ENCODE measurements at regions not wholly inside any gene's neighbourhood (a gene's known extent, or its start where the extent isn't known, plus 50 kb on each side); places are given as distances from the start of the nearest gene placed in this dataset.
"Not testable (repeated sequence)": the region's sequence is repeated elsewhere in the genome, so short reads cannot be mapped to it uniquely, and the experiment has no call there.

DNA sequence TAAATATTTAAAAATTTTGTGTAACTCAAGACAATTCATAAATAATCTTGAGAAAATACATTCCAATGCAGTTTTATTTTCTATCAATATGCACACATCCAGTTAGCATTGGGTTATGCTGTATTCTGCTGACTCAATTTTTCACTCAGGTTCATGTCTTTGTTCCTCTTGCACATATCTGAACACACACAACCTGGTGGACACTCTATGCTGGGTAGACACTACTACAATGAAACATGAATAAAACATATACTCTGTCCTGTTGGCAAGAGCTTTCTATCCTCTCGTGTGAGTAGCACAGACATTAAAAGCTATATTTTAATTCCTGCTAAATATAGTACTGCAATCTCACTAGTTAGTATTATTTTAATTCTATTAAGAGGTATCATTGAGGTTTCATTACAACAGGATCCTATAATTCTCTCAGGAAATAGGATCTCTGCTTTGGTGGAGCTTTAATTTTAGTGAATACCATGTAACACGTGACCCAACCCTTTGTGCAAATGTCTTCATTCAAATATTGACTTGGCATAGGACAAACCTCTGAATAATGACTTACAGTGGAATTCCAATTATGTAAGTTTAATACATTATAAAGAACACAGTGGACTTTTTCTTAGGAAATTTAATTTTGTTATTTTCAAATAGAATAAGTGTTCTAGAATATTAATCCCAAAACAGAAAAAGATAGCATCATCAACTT lies 342.3 kb upstream of the TMEFF2 start:
- no peak overlapping the region for H3K4me3 Mint-ChIP-seq
- H3K36me3 Mint-ChIP-seq: no peaks in the 10 kb centered on the region
- no peak overlapping the region for H3K27ac Mint-ChIP-seq
- H3K4me1 Mint-ChIP-seq (ENCODE audit: low read depth): no peaks in the 10 kb centered on the region
- H3K27me3 Mint-ChIP-seq: no peaks in the 10 kb centered on the region
- H3K9me3 Mint-ChIP-seq (ENCODE audit: low read depth): no peaks in the 10 kb centered on the region

DNA sequence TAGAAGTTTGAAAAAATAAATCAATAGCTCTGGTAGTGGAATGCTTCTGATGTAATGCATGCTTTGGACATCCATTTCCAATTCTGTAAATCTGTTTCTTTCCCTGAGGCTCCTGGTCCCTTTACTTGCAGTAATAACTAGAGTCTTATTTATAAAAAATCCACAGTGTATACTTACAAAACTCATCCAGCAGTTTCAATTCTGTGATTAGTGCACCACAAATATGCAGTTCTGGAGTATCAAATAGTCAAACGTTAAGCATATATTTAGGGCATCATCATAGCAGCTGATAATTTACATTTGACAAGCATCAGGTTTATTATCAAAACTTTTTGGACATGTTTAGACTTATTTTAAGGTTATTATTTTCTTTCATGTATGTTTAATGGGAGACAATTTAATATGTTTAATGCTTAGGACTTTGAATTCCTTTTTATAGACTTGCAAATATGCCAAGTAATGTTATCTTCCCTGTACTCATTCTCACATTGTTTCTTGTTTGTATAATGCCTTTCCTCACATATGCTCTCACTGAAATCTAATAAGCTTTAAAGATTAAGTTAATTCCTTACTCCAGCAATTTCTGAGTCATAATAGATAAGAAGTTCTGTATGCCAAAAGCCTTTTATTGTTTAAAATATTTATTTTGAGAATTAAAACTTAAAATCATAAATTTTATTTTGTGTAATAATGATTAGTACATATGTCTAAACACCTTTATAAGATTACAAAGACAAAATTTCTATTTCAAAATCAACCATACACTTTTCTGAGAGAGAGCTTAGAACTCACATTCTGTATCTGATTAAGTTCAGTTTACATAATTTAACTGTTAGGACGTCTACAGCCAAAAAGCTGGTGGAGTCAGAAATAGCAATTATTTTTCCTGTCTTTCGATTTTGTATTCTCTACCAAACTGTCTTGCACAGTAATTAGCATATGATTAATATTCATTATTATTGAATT lies 341.5 kb upstream of the TMEFF2 start:
- H3K4me3 Mint-ChIP-seq: no peak overlapping the region
- H3K36me3 Mint-ChIP-seq: no peaks in the 10 kb centered on the region
- no peaks in the 10 kb centered on the region for H3K9me3 Mint-ChIP-seq (ENCODE audit: low read depth)
- H3K27ac Mint-ChIP-seq: no peak overlapping the region
- H3K27me3 Mint-ChIP-seq: no peaks in the 10 kb centered on the region
- H3K4me1 Mint-ChIP-seq (ENCODE audit: low read depth): no peaks in the 10 kb centered on the region

DNA sequence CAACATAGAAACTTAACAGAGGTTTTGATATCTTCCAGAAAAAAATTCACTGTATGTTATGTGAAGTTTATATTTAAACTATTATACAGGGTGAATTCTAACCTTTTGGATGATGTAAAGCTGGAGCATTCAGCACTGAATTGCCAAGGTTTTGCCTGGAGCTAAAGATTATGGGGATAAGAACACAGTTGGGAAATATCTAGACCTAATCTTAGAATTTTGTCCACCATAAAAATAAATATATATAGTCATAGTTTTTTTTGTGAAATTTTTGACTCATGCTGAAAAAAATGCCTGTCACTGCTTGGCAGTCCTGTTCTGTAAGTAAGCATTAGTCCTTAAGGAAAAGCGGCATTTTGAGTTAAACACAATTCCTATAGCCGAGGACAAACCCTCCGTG lies 339.3 kb upstream of the TMEFF2 start:
- Mint-ChIP-seq H3K27ac (no peak overlapping the region), H3K9me3 (ENCODE audit: low read depth) (no peaks in the 10 kb centered on the region), H3K4me1 (ENCODE audit: low read depth) (no peaks in the 10 kb centered on the region), H3K27me3 (no peaks in the 10 kb centered on the region), H3K4me3 (no peak overlapping the region), H3K36me3 (no peaks in the 10 kb centered on the region)

DNA sequence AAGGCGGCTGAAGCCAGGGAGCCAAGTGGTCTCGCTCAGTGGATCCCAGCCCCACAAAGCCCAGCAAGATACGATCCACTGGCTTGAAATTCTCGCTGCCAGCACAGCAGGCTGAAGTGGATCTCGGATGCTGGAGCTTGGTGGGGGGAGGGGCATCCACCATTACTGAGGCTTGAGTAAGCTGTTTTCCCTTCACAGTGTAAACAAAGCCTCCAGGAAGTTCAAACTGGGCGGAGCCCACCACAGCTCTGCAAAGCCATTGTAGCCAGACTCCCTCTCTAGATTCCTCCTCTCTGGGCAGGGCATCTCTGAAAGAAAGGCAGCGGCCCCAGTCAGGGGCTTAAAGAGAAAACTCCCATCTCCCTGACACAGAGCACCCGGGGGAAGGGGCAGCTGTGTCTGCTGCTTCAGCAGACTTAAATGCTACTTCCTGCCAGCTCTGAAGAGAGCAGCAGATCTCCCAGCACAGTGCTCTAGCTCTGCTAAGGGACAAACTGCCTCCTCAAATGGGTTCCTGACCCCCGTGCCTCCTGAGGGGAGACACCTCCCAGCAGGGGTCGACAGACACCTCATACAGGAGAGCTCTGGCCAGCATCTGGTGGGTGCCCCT lies 330.0 kb upstream of the TMEFF2 start:
- H3K27me3 Mint-ChIP-seq; H3K36me3 Mint-ChIP-seq; H3K27ac Mint-ChIP-seq; H3K4me1 Mint-ChIP-seq (ENCODE audit: low read depth); H3K9me3 Mint-ChIP-seq (ENCODE audit: low read depth); H3K4me3 Mint-ChIP-seq: not testable (repeated sequence)

DNA sequence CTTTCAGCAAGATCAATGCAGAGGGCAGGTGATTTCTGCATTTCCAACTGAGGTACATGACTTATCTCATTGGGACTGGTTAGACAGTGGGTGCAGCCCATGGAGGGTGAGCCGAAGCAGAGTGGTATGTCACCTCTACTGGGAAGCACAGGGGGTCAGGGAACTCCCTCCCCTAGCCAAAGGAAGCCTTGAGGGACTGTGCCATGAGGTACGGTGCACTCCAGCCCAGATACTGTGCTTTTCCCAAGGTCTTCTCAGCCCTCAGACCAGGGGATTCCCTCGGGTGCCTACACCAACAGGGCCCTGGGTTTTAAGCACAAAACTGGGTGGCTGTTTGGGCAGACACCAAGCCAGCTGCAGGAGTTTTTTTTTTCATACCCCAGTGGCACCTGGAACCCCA lies 329.5 kb upstream of the TMEFF2 start:
- H3K27me3 Mint-ChIP-seq; H3K9me3 Mint-ChIP-seq (ENCODE audit: low read depth); H3K36me3 Mint-ChIP-seq; H3K4me1 Mint-ChIP-seq (ENCODE audit: low read depth); H3K27ac Mint-ChIP-seq; H3K4me3 Mint-ChIP-seq: not testable (repeated sequence)

DNA sequence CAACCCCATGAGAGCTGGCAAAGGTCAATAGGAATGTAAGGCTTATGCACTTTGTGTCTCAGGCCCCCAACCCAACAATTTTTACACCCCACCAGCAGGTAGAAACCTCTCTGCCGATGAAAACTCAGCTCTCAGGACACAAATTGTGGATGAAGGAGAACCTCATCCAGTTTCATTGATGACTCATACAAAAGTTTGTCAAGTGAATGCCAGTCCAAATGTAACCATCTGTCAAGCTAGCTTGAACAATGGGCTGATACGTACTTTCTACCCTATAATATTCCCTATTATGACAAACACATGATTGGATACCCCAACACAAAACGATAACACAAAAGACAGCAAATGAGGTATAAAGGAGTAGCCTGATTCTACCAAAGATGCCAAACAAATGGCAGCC lies 321.2 kb upstream of the TMEFF2 start:
- H3K36me3 Mint-ChIP-seq: no peaks in the 10 kb centered on the region
- no peak overlapping the region for H3K27ac Mint-ChIP-seq
- H3K9me3 Mint-ChIP-seq (ENCODE audit: low read depth): no peaks in the 10 kb centered on the region
- H3K4me3 Mint-ChIP-seq: no peak overlapping the region
- H3K27me3 Mint-ChIP-seq: no peaks in the 10 kb centered on the region
- H3K4me1 Mint-ChIP-seq (ENCODE audit: low read depth): no peaks in the 10 kb centered on the region

DNA sequence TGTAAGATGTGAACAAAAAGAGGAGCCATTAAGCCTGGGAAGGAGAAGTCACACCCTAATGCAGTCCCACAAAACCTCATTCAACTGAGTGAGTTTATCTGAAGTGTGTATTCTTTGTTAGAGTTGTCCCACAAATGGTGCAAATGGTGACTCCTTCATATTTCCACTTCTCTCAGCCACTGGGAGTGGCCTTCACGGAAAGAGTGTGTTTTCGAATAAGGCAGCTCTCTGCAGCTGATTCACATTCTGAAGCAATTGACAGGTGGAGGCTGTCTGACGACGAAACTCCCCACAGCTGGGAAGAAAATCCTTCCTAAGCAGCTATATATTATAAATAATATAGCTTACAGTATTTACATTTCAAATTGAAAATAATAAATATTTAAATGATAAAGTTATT lies 318.8 kb upstream of the TMEFF2 start:
- H3K27ac Mint-ChIP-seq: no peak overlapping the region
- H3K4me3 Mint-ChIP-seq: no peak overlapping the region
- H3K4me1 Mint-ChIP-seq (ENCODE audit: low read depth): no peaks in the 10 kb centered on the region
- H3K9me3 Mint-ChIP-seq (ENCODE audit: low read depth): no peaks in the 10 kb centered on the region
- H3K27me3 Mint-ChIP-seq: no peaks in the 10 kb centered on the region
- no peaks in the 10 kb centered on the region for H3K36me3 Mint-ChIP-seq

DNA sequence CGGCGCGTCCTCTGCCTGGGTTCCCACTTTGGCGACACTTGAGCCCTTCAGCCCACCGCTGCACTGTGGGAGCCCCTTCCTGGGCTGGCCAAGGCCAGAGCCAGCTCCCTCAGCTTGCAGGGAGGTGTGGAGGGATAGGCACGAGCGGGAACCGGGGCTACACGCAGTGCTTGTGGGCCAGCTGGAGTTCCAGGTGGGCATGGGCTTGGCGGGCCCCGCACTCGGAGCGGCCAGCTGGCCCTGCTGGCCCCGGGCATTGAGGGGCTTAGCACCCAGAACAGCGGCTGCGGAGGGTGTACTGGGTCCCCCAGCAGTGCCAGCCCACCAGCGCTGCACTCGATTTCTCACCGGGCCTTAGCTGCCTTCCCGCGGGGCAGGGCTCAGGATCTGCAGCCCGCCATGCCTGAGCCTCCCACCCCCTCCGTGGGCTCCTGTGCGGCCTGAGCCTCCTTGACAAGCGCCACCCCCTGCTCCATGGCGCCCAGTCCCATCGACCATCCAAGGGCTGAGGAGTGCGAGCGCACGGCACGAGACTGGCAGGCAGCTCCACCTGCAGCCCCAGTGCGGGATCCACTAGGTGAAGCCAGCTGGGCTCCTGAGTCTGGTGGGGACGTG lies 313.2 kb upstream of the TMEFF2 start:
- H3K4me3 Mint-ChIP-seq; H3K4me1 Mint-ChIP-seq (ENCODE audit: low read depth); H3K27ac Mint-ChIP-seq; H3K27me3 Mint-ChIP-seq; H3K9me3 Mint-ChIP-seq (ENCODE audit: low read depth); H3K36me3 Mint-ChIP-seq: not testable (repeated sequence)

DNA sequence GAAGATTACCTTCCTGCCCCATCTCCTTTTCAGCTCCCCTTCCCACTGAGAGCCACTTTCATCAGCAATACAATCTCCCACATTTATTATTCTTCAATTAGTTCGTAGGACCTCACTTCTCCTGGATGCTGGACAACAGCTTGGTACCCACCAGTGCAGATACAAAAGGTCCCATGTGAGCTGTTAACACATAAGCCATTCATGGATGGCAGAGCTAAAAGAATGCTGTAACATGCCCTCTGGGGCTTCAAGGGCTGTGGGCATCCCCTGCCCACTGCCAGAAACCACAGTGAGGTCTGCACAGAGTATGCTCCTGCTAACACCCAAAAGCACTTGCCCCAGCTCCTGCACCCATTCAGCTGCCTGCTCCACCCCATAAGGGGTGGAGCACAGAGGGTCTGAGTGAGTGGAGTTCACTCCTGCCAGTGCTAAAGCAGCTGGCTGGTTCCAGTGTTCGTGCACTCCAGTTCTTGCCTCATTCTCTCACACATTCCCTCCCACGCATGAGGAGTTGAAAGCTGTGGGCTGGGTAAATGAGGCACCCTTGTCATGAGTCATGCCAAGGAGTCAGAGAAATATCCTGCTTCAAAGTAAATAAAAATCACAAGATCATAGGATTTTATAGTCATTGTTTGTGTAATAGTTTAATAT lies 305.9 kb upstream of the TMEFF2 start:
- Mint-ChIP-seq H3K4me3 (no peak overlapping the region), H3K9me3 (ENCODE audit: low read depth) (no peaks in the 10 kb centered on the region), H3K27me3 (no peaks in the 10 kb centered on the region), H3K36me3 (no peaks in the 10 kb centered on the region), H3K4me1 (ENCODE audit: low read depth) (no peaks in the 10 kb centered on the region), H3K27ac (no peak overlapping the region)

DNA sequence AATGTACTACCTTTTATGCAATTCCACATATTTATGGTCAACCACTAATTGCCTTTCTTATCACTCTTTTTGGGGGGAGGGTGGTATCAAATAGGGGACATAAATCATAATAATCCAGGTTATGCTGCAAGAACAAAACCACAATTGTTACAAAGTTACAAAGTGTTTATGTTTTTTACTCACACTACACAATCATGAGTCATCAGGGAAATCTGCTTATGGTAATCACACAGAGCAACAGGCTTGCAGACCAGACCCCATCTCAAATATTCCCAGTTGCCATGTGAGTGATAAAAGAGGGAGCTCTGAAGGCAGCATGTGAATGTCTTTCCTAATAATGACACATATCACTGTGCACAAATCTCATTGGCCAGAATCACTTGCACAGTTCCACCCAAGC lies 304.7 kb upstream of the TMEFF2 start:
- H3K27ac Mint-ChIP-seq: no peak overlapping the region
- H3K27me3 Mint-ChIP-seq: no peaks in the 10 kb centered on the region
- no peaks in the 10 kb centered on the region for H3K9me3 Mint-ChIP-seq (ENCODE audit: low read depth)
- no peaks in the 10 kb centered on the region for H3K4me1 Mint-ChIP-seq (ENCODE audit: low read depth)
- H3K4me3 Mint-ChIP-seq: no peak overlapping the region
- no peaks in the 10 kb centered on the region for H3K36me3 Mint-ChIP-seq

DNA sequence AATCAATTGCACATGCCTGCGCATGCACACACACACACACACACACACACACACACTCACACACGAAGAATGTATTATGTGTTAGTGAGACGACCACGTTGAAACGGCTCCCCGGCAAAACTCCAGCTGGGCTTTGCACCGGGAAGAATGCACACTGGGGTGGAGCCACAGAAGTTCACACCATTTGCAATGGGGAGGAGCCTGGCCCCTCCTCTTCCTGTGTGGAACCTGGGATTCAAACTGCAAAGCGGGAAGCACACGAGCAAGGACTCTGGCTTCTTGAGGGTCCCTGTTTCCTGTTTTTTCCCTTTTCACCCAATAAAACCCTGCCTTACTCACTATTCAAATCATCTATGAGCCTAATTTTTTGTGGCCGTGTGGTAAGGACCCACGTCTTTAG lies 304.0 kb upstream of the TMEFF2 start:
- Mint-ChIP-seq H3K9me3 (ENCODE audit: low read depth) (no peaks in the 10 kb centered on the region), H3K4me1 (ENCODE audit: low read depth) (no peaks in the 10 kb centered on the region), H3K27me3 (no peaks in the 10 kb centered on the region), H3K36me3 (no peaks in the 10 kb centered on the region), H3K4me3 (no peak overlapping the region), H3K27ac (no peak overlapping the region)

DNA sequence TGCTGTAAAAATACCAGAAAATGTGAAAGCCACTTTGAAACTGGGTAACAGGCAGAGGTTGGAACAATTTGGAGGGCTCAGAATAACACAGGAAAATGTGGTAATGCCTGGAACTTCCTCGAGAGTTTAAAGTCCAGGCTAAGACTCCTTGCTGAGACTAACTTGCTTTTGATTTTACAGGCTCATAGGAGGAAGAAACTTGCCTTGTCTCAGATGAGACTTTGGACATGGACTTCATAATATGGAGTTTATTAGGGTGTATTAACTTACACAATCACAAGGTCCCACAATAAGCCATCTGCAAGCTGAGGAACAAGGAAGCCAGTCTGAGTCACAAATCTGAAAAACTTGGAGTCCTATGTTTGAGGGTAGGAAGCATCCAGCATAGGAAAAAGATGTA lies 293.4 kb upstream of the TMEFF2 start:
- not testable (repeated sequence) for H3K36me3 Mint-ChIP-seq; H3K9me3 Mint-ChIP-seq (ENCODE audit: low read depth); H3K4me3 Mint-ChIP-seq; H3K27me3 Mint-ChIP-seq; H3K27ac Mint-ChIP-seq; H3K4me1 Mint-ChIP-seq (ENCODE audit: low read depth)

DNA sequence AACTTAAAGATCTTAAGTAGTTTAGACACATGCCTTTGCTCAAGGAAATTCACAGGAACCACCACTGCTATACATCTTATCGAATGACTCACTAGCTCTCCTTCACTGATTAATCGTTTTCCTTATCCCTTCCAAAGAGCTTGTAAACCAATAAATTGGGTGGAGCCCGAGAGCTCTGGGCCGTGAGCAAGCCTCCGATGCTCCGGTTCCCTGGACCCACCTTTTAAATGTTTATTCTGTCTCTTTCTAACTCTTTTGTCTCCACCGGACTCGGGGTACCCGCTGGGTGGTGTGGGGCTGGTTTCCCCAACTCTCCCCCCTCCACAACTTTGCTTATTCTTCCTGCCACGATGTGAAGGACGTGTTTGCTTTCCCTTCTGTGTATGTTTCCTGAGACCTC lies 292.9 kb upstream of the TMEFF2 start:
- Mint-ChIP-seq H3K27ac (no peak overlapping the region), H3K4me1 (ENCODE audit: low read depth) (no peaks in the 10 kb centered on the region)

DNA sequence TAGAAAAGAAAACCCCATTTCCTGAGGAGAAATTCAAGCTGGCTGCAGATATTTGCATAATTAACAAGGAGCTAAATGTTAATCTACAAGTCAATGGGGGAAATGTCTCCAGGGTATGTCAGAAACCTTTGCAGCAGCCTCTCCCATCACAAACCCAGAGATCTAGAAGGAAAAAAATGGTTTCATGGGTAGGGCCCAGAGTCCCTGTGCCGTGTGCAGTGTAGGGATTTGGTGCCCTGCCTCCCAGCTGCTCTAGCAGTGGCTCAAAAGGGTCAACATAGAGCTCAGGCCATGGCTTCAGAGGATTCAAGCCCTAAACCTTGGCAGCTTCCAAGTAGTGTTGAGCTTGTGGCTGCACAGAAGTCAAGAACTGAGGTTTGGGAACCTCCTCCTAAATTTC lies 290.2 kb upstream of the TMEFF2 start:
- H3K36me3 Mint-ChIP-seq: no peaks in the 10 kb centered on the region

More for the DNA sequence above, 292.9 kb upstream of the TMEFF2 start:
- no peaks in the 10 kb centered on the region for H3K36me3 Mint-ChIP-seq
- no peaks in the 10 kb centered on the region for H3K27me3 Mint-ChIP-seq
- H3K4me3 Mint-ChIP-seq: no peak overlapping the region
- peaks cover 3% of the 10 kb centered on the region for H3K9me3 Mint-ChIP-seq (ENCODE audit: low read depth)

DNA sequence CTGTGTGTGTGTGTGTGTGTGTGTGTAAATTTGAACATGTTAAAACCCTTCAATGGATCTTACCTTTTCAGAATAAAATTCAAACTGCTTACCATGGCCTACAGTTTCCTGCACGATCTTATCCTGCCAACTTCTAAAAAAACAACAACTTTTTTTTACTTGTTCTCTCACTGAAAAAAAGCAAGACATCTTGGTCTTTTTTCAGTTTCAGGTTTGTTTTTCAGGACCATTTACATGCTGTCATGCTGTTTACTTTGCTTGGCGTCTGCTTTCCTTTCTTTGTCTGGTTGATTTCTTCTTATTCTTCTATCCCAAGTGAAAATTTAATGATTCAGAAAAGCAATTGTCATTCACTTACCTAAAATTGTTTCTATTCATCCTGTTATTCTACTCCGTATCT lies 286.3 kb upstream of the TMEFF2 start:
- Mint-ChIP-seq H3K27ac (no peak overlapping the region), H3K4me3 (no peak overlapping the region), H3K27me3 (no peaks in the 10 kb centered on the region), H3K36me3 (no peaks in the 10 kb centered on the region), H3K4me1 (ENCODE audit: low read depth) (no peaks in the 10 kb centered on the region), H3K9me3 (ENCODE audit: low read depth) (peaks cover under 1% of the 10 kb centered on the region)

More for the DNA sequence above, 290.2 kb upstream of the TMEFF2 start:
- Mint-ChIP-seq H3K4me3 (no peak overlapping the region), H3K27ac (no peak overlapping the region), H3K27me3 (no peaks in the 10 kb centered on the region), H3K4me1 (ENCODE audit: low read depth) (no peaks in the 10 kb centered on the region), H3K9me3 (ENCODE audit: low read depth) (peaks cover 3% of the 10 kb centered on the region)

Measured in activated naive CD8-positive, alpha-beta T cell (primary cell).